HL-60 (cell line): ENCODE measurements at regions not wholly inside any gene's neighbourhood (a gene's known extent, or its start where the extent isn't known, plus 50 kb on each side); places are given as distances from the start of the nearest gene placed in this dataset.

ENCODE experiments used
- DNase-seq, 2 experiments: peaks; one replicate each; pipeline ENCODE4 v3.0.0-alpha.2; 2010 to 2020; ENCODE audit warnings: low read depth in 1 of 2, low spot score in 1 of 2
- H3K27ac ChIP-seq: fragments of 250-450 bp; sonication (Bioruptor Pico); replicated peaks from 2 replicates; pipeline ENCODE4 v1.5.1; 2020; ENCODE audit warnings: mild to moderate bottlenecking, moderate library complexity
- H3K27me3 ChIP-seq: fragments of 250-450 bp; sonication (Bioruptor Pico); 2 replicates; pipeline ENCODE4 v1.5.1; 2021; ENCODE audit warnings: mild to moderate bottlenecking, moderate library complexity; ENCODE audit not compliant: insufficient read depth, poor library complexity, severe bottlenecking
- H3K4me3 ChIP-seq: replicated peaks from 2 replicates; pipeline ENCODE4 v1.5.1; 2011; ENCODE audit warnings: mild to moderate bottlenecking, control low read depth, low read length; ENCODE audit not compliant: insufficient read depth
- GABPA ChIP-seq: IDR thresholded peaks from 2 replicates; pipeline ENCODE4 v1.6.1; 2012; ENCODE audit warnings: low read depth
- POLR2AphosphoS5 ChIP-seq: IDR thresholded peaks from 2 replicates; pipeline ENCODE4 v1.6.1; 2012; ENCODE audit warnings: low read depth
- SPI1 ChIP-seq: IDR thresholded peaks from 2 replicates; pipeline ENCODE4 v1.6.1; 2012; ENCODE audit warnings: low read depth, mild to moderate bottlenecking, borderline replicate concordance
- TF ChIP-seq, protein P1 (sequence below): IDR thresholded peaks from 2 replicates; pipeline ENCODE4 v1.6.1; 2012; ENCODE audit warnings: low read depth; ENCODE audit not compliant: insufficient replicate concordance
- TF ChIP-seq, protein P2 (sequence below): IDR thresholded peaks from one replicate; pipeline ENCODE4 v1.5.1; 2011; ENCODE audit warnings: low read length, control low read depth, inconsistent platforms; ENCODE audit not compliant: insufficient read depth

- Histone ChIP-seq H3K4me3 (no peak overlapping the region), H3K27me3 (no peaks in the 10 kb centered on the region), H3K27ac (no peak overlapping the region)
- TF ChIP-seq SPI1 = no peak
- TF ChIP-seq, protein P1, sequence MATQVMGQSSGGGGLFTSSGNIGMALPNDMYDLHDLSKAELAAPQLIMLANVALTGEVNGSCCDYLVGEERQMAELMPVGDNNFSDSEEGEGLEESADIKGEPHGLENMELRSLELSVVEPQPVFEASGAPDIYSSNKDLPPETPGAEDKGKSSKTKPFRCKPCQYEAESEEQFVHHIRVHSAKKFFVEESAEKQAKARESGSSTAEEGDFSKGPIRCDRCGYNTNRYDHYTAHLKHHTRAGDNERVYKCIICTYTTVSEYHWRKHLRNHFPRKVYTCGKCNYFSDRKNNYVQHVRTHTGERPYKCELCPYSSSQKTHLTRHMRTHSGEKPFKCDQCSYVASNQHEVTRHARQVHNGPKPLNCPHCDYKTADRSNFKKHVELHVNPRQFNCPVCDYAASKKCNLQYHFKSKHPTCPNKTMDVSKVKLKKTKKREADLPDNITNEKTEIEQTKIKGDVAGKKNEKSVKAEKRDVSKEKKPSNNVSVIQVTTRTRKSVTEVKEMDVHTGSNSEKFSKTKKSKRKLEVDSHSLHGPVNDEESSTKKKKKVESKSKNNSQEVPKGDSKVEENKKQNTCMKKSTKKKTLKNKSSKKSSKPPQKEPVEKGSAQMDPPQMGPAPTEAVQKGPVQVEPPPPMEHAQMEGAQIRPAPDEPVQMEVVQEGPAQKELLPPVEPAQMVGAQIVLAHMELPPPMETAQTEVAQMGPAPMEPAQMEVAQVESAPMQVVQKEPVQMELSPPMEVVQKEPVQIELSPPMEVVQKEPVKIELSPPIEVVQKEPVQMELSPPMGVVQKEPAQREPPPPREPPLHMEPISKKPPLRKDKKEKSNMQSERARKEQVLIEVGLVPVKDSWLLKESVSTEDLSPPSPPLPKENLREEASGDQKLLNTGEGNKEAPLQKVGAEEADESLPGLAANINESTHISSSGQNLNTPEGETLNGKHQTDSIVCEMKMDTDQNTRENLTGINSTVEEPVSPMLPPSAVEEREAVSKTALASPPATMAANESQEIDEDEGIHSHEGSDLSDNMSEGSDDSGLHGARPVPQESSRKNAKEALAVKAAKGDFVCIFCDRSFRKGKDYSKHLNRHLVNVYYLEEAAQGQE = no peak
- TF ChIP-seq POLR2AphosphoS5 = no peak
- TF ChIP-seq GABPA = no peak
- TF ChIP-seq, protein P2, sequence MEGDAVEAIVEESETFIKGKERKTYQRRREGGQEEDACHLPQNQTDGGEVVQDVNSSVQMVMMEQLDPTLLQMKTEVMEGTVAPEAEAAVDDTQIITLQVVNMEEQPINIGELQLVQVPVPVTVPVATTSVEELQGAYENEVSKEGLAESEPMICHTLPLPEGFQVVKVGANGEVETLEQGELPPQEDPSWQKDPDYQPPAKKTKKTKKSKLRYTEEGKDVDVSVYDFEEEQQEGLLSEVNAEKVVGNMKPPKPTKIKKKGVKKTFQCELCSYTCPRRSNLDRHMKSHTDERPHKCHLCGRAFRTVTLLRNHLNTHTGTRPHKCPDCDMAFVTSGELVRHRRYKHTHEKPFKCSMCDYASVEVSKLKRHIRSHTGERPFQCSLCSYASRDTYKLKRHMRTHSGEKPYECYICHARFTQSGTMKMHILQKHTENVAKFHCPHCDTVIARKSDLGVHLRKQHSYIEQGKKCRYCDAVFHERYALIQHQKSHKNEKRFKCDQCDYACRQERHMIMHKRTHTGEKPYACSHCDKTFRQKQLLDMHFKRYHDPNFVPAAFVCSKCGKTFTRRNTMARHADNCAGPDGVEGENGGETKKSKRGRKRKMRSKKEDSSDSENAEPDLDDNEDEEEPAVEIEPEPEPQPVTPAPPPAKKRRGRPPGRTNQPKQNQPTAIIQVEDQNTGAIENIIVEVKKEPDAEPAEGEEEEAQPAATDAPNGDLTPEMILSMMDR = no peak
- no peak for DNase-seq
Measured at GRCh38 chr1:187689129-187689528, 860.4 kb downstream of the PLA2G4A start.

DNA sequence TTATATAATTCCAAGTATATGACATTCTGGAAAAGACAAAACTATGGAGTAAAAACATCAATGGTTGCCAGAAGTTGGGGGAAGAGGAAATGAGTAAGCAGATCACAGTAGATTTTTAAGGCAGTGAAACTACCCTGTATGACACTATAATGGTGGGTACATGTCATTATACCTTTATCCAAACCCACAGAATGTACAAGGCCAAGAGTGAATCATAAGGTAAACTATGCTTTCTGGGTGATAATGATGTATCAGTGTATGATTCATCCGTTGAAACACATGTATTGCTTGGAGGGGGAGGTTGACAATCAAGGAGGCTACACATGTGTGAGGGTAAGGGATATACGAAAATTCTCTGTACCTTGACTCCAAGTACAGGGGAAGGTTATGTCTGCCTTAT, 862.7 kb downstream of the PLA2G4A start:
- peak in 1 of 2 experiments; percentile 16 for DNase-seq
- H3K27ac ChIP-seq = no peak overlapping the region
- H3K27me3 ChIP-seq = no peaks in the 10 kb centered on the region

DNA sequence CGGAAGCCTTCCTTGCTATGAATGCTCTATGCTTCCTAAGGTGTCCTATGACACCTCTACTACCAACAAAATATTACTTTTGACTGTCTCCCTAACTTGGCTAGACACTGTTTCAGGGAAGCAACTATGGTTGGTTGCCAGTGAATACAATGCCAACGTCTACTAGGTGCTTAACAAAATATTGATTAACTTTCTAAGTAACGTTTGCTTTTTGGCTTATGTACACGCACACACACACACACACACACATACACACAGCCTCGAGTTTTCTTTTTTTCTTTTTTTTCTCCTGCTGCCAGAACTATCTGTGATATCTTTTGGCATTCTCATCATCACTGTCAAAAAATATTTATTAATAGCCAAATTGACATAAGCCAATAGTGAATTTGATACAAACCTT, 864.0 kb downstream of the PLA2G4A start:
- Histone ChIP-seq H3K27me3 (no peaks in the 10 kb centered on the region), H3K27ac (no peak overlapping the region), H3K4me3 (no peak overlapping the region)
- no peak for DNase-seq
- TF ChIP-seq GABPA (no peak), SPI1 (no peak), POLR2AphosphoS5 (no peak)
- TF ChIP-seq, protein P1 = no peak
- TF ChIP-seq, protein P2 = no peak

More for the DNA sequence above, 862.7 kb downstream of the PLA2G4A start:
- H3K4me3 ChIP-seq = no peak overlapping the region
- no peak for TF ChIP-seq GABPA
- TF ChIP-seq, protein P2 = no peak
- TF ChIP-seq, protein P1 = no peak
- TF ChIP-seq POLR2AphosphoS5 = no peak
- no peak for TF ChIP-seq SPI1
